ENCODE measurements at regions not wholly inside any gene's neighbourhood (a gene's known extent, or its start where the extent isn't known, plus 50 kb on each side); places are given as distances from the start of the nearest gene placed in this dataset.
"Not testable (repeated sequence)": the region's sequence is repeated elsewhere in the genome, so short reads cannot be mapped to it uniquely, and the experiment has no call there.

DNA sequence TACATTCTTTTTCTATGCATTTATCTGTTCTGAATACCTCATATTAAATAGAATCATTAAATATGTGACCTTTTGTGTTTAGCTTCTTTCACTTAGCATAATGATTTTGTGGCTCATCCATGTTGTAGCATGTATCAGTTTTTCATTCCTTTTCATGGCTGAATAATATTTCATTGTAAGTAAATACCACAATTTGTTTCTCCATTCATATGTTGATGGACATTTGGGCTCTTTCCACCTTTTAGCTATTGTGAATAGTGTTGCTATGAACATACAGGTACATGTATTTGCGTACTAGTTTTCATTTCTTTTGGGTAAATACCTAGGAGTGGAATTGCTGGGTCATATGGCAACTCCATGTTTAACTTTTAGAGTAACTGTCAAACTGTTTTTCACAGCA lies 85.1 kb downstream of the GNL3L start:
- ATAC-seq (ENCODE audit: poor library complexity) (no peak), DNase-seq (no peak)
- intact Hi-C loops (cut with DNase I): no loop called here

DNA sequence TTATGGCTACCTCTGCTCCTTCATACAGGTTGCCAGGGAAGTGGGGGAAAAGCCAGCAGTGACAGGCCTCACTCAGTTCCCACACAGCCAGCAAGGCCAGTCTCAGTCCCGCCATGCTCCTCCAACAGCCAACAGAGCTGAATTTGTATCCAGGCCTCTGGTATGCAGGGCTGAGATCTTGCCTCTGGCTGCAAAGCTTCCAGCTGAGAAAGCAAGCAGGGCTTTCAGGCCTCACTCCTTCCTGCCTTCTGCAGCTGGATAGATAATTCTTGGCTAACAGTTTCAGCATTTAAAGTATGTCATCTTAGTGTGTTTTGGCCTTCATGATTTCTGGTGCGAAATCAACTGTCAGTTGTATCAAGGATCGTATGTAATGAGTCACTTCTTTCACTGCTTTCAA lies 103.6 kb downstream of the GNL3L start:
- ATAC-seq (ENCODE audit: poor library complexity) (no peak), DNase-seq (no peak)
- intact Hi-C loops (cut with DNase I): no loop called here

DNA sequence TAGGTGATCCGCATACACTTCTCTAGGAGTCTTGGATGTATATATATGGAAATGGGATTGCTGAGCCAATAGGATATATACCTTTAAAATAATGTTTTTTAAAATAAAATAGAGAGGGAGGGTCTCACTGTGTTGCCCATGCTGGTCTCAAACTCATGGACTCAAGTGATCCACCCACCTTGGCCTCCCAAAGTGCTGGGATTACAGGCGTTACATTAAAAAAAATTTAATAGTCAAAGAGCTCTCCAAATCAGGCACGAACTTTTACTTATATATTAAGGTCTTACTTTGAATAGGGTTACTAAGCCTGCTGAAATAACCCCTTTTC lies 109.0 kb downstream of the GNL3L start:
- intact Hi-C loops (cut with DNase I): no loop called here
- DNase-seq (no peak), ATAC-seq (ENCODE audit: poor library complexity) (no peak)

DNA sequence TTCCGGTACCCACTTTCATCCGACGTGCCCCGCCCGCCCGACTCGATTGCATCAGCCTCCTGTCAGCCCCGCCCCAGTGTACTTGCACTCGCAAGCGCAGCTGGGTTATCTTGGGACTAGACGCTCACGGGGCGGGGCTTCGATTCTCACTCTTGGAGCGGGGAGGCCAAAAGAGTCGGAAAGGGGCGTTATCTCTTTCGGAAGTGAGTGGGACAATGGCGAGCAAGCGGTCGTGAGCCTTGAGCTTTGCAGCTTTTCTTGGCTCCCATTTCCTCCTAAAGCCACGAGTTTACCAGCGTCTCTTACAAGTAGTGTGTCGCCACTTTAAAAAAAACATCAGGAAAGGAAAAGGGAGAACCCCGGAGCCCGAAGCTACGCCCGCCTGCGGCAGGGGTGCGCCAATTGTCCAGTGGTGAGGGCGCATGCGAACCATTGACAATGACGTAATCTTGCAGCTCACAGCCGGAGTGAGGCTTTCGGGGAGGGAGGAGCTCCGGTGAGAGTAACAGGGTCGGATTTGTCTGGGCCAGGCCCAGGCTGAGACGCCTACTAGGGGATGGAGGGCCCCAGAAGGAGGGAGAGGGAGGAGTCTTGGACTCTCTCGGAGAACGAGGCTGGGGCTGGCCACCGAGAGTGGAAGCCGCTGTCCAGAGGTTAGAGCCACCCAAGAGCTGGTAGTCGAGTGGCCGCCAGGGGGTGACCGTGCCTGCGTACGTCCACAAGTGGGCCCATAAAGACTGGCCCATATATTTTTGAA lies 109.5 kb downstream of the GNL3L start:
- ATAC-seq (ENCODE audit: poor library complexity): peak; percentile 98
- DNase-seq: peak; percentile 97
- intact Hi-C loops (cut with DNase I): no loop called here

DNA sequence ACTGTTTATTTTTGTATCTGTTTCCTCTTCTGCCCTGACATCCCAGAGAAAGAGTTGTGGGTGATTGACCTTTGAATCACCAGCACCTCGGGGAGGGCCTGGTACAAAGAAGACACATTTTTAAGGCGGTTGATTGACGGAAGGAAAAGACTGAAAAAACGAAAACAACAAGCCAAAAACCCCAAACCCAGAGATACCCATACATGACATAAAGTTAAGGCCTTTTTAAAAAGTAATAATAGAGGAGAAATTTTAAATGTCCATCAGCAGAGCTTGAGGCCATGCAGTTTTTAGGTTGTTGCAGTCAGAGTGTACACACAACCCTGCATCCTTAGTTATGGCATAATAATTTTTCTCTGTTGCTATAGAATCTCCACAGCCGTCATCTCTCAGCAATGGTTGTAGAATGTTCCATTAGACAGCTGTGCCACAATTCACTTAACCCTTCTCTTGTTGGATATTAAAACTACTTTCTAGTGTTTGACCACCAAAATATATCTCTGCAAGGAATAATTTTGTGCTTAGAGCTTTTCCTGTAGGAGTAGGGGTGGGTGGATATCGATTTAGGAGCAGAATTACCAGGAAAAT lies 110.2 kb downstream of the GNL3L start:
- no peak for DNase-seq
- intact Hi-C loops (cut with DNase I): no loop called here
- ATAC-seq (ENCODE audit: poor library complexity): no peak

DNA sequence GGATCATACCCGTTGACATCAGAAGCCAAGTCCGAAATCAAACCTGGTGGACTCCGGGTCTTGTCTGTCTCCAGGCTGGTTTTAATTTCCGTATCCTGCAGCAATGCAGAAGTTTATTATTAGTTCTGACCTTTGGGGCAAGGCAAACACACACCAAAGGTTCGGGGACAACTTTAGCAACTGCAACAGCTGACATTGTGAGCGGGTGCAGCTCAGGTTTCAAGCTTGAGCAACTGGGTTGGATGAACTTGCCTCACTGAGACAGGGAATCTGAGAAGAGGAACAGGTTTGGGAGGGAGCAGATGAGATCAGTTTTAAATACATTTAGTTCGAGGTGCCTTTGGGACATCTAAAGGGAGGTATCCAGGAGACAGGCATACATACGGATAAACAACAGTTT lies 110.7 kb downstream of the GNL3L start:
- DNase-seq: no peak
- ATAC-seq (ENCODE audit: poor library complexity): no peak
- intact Hi-C loops (cut with DNase I): no loop called here

DNA sequence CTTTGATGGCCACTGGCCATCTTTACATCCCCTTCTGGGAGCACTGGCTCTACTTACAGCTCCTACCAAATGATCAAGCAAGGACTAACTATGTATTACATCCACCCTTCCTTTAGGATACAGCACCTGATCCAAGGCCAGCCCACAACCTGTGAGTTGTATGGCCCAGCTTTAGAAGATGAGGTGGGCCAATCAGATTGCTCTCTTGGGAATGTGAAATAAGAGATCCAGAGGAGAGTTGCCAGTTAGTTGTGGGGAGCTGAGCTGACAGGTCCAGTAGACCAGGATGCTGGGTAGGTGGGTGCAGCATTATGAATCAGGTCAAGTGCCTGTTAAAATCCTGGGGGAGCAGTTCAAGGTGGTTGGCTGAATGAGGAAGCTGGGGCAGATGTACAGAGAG lies 111.5 kb downstream of the GNL3L start:
- ATAC-seq (ENCODE audit: poor library complexity) (no peak), DNase-seq (no peak)
- intact Hi-C loops (cut with DNase I): no loop called here

DNA sequence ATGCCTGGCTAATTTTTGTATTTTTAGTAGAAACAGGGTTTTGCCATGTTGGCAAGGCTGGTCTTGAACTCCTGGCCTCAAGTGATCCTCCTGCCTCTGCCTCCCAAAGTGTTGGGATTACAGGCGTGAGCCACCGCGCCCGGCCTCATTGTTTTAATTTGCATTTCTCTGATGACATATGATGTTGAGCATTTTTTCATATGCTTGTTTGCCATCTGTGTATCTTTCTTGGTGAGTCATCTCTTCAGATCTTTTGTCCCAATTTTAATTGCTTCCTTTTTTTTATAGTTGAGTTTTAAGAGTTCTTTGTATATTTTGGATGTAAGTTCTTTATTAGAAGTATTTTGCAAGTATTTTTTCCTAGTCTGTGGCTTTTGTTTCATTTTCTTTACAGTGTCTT lies 117.6 kb downstream of the GNL3L start:
- intact Hi-C loops (cut with DNase I); ATAC-seq (ENCODE audit: poor library complexity): not testable (repeated sequence)

DNA sequence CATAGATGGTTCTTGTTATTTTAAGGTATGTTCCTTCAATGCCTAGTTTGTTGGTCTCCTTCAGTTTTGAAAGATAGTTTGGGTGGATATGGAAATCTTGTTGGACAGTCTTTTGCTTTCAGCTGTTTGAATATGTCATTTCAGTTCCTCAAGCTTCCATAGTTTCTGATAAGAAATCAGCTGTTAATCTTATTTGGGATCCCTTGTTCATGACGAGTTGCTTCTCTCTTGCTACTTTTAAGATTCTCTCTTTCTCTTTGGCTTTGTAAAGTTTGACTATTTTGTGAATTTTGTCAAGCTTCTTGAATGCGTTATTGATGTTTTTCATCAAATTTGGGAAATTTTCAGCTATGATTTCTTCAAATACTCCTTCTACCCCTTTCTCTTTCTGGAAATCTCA lies 129.5 kb downstream of the GNL3L start:
- no peak for DNase-seq
- no peak for ATAC-seq (ENCODE audit: poor library complexity)
- intact Hi-C loops (cut with DNase I): no loop called here

More for the DNA sequence above, 117.6 kb downstream of the GNL3L start:
- DNase-seq: not testable (repeated sequence)

DNA sequence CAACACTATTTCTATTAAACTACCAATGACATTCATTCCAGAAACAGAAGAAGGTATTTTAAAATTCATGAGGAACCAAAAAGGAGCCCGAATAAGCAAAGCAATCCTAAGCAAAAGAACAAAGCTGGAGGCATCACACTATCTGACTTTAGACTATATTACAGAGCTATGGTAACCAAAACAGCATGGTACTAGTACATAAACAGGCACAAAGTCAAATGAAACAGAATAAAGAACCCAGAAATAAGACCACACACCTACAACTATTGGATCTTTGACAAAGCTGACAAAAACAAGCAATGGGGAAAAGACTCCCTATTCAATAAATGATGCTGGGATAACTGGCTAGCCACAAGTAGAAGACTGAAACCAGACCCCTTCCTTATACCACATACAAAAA lies 122.3 kb downstream of the ITIH6 start:
- intact Hi-C loops (cut with DNase I): no loop called here
- ATAC-seq (ENCODE audit: poor library complexity) (no peak), DNase-seq (no peak)

DNA sequence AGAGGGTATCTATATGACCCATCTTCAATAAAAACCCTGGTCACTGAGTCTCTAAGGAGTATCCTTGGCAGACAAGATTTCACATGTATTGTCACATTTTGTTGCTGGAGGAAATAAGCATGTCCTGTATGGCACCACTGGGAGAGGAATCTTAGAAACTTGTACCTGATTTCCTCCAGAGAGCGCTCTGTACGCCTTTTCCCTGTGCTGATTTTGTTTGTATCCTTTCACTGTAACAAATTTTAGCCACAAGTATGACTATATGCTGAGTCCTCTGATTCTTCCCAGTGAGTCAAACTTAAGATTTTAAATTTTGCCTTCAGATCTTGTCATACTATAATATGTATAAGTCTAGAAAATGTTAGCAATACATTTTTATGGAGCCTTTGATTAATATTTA lies 102.8 kb downstream of the ITIH6 start:
- intact Hi-C loops (cut with DNase I): no loop called here
- no peak for DNase-seq
- ATAC-seq (ENCODE audit: poor library complexity): no peak

DNA sequence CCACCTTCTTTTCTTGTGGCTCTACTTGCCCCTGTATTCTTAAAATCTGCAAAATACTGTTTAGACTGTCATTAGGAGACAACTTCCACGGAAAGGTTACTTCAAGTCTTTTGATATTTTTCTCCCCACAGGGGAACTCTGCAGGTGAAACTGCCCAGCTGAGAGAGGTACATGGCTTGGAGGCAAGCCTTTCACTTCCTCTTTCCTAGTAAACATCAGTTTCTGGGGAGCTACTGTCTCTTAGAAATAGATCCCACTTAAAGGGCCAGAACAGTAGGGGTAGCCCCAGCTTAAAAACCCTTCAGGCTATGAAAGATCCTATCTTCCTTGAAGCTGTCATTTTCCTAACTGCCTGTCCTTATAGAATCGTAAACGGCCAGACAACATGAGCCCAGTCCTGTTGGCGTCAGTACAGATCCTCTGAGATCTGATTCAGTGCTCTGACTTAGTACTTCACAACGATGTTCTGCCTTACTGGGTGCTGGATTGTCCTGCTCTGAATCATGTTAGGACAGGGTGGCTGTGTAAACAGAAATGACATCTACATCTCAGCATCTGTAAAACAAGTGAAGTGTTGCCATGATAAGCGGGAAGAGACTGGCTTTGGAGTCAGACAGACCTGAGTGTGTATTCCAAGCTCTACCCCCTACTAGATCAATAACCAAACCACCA lies 102.1 kb downstream of the ITIH6 start:
- intact Hi-C loops (cut with DNase I): no loop called here

More for the DNA sequence above, 102.1 kb downstream of the ITIH6 start:
- no peak for ATAC-seq (ENCODE audit: poor library complexity)
- no peak for DNase-seq

Measured in Right ventricle myocardium superior (tissue), 1 donor.